Effector memory CD8-positive, alpha-beta T cell (primary cell): ENCODE measurements at regions not wholly inside any gene's neighbourhood (a gene's known extent, or its start where the extent isn't known, plus 50 kb on each side); places are given as distances from the start of the nearest gene placed in this dataset.
"Not testable (repeated sequence)": the region's sequence is repeated elsewhere in the genome, so short reads cannot be mapped to it uniquely, and the experiment has no call there.

ENCODE experiments used
- ATAC-seq: fragments of 150-1000 bp; cut with Tn5 transposase; replicated peaks from 2 replicates; pipeline ENCODE4 v1.10.0; 2021; ENCODE audit warnings: mild to moderate bottlenecking, moderate library complexity
- DNase-seq, 3 experiments: peaks; one replicate each; pipeline ENCODE4 v3.0.0; 2021
- H3K27ac Mint-ChIP-seq, 2 donors: one replicate each; pipeline ENCODE4 v1.8.0; 2022; ENCODE audit warnings: mild to moderate bottlenecking in 2 of 2, mixed read lengths in 2 of 2, moderate library complexity in 2 of 2
- H3K27me3 Mint-ChIP-seq, 2 donors: one replicate each; pipeline ENCODE4 v1.8.0; 2022; ENCODE audit warnings: mixed read lengths in 2 of 2
- H3K36me3 Mint-ChIP-seq: one replicate; pipeline ENCODE4 v1.8.0; 2022; ENCODE audit warnings: mild to moderate bottlenecking, moderate library complexity, mixed read lengths; ENCODE audit not compliant: insufficient read depth
- H3K4me1 Mint-ChIP-seq, 2 donors: one replicate each; pipeline ENCODE4 v1.8.0; 2022; ENCODE audit warnings: low read depth in 2 of 2, mixed read lengths in 2 of 2
- H3K4me3 Mint-ChIP-seq, 2 donors: one replicate each; pipeline ENCODE4 v1.8.0; 2022; ENCODE audit warnings: mild to moderate bottlenecking in 2 of 2, mixed read lengths in 2 of 2, moderate library complexity in 2 of 2
- H3K9me3 Mint-ChIP-seq, 2 donors: one replicate each; pipeline ENCODE4 v1.8.0; 2022; ENCODE audit warnings: mixed read lengths in 2 of 2

GRCh38 chr11:23205156-23205871 is 345.0 kb upstream of the CCDC179 start:
- DNase-seq (no peak), ATAC-seq (no peak)
- no peaks in the 10 kb centered on the region for H3K27me3 Mint-ChIP-seq
- H3K4me3 Mint-ChIP-seq, result no peak overlapping the region
- H3K9me3 Mint-ChIP-seq, result peaks cover 4 to 9% of the 10 kb centered on the region in 2 donors
- H3K4me1 Mint-ChIP-seq, result no peaks in the 10 kb centered on the region
- H3K36me3 Mint-ChIP-seq, result no peaks in the 10 kb centered on the region
- H3K27ac Mint-ChIP-seq, result no peak overlapping the region

- Mint-ChIP-seq H3K36me3 (no peaks in the 10 kb centered on the region), H3K27ac (no peak overlapping the region), H3K4me3 (no peak overlapping the region), H3K9me3 (peaks cover 9% of the 10 kb centered on the region in 2 donors), H3K27me3 (no peaks in the 10 kb centered on the region), H3K4me1 (no peaks in the 10 kb centered on the region)
- DNase-seq (no peak), ATAC-seq (no peak)
Observed at GRCh38 chr11:23206741-23207336, 346.6 kb upstream of the CCDC179 start.

- H3K4me3 Mint-ChIP-seq, result no peak overlapping the region
- H3K27me3 Mint-ChIP-seq, result no peaks in the 10 kb centered on the region
- no peak overlapping the region for H3K27ac Mint-ChIP-seq
- ATAC-seq, result no peak
- no peaks in the 10 kb centered on the region for H3K36me3 Mint-ChIP-seq
- no peak for DNase-seq
- H3K4me1 Mint-ChIP-seq, result no peaks in the 10 kb centered on the region
- H3K9me3 Mint-ChIP-seq, result peaks cover 9 to 10% of the 10 kb centered on the region in 2 donors
Observed at GRCh38 chr11:23211221-23211620, 350.9 kb upstream of the CCDC179 start.

- Mint-ChIP-seq H3K27me3 (no peaks in the 10 kb centered on the region), H3K4me3 (no peak overlapping the region), H3K9me3 (peaks cover 16 to 19% of the 10 kb centered on the region in 2 donors), H3K4me1 (no peaks in the 10 kb centered on the region), H3K36me3 (no peaks in the 10 kb centered on the region), H3K27ac (no peak overlapping the region)
- ATAC-seq, result no peak
- no peak for DNase-seq
Observed at GRCh38 chr11:23212807-23213206, 352.5 kb upstream of the CCDC179 start.

- Mint-ChIP-seq H3K4me3 (no peak overlapping the region), H3K36me3 (no peaks in the 10 kb centered on the region), H3K9me3 (peaks cover 11% of the 10 kb centered on the region in 2 donors), H3K27ac (no peak overlapping the region), H3K4me1 (no peaks in the 10 kb centered on the region), H3K27me3 (no peaks in the 10 kb centered on the region)
- ATAC-seq, result no peak
- DNase-seq, result no peak
Observed at GRCh38 chr11:23217072-23217471, 356.8 kb upstream of the CCDC179 start.

- not testable (repeated sequence) for H3K4me1 Mint-ChIP-seq, H3K27me3 Mint-ChIP-seq, H3K36me3 Mint-ChIP-seq, H3K4me3 Mint-ChIP-seq, DNase-seq, ATAC-seq, H3K27ac Mint-ChIP-seq
- H3K9me3 Mint-ChIP-seq, result peaks cover 11% of the 10 kb centered on the region in 2 donors
Observed at GRCh38 chr11:23220086-23220485, 359.8 kb upstream of the CCDC179 start.

- DNase-seq (no peak), ATAC-seq (no peak)
- Mint-ChIP-seq H3K27me3 (no peaks in the 10 kb centered on the region), H3K27ac (no peak overlapping the region), H3K4me1 (no peaks in the 10 kb centered on the region), H3K9me3 (peaks cover 11 to 13% of the 10 kb centered on the region in 2 donors), H3K4me3 (no peak overlapping the region), H3K36me3 (no peaks in the 10 kb centered on the region)
Observed at GRCh38 chr11:23221366-23221765, 361.1 kb upstream of the CCDC179 start.

- no peak overlapping the region for H3K4me3 Mint-ChIP-seq
- no peak for ATAC-seq
- no peak overlapping the region for H3K27ac Mint-ChIP-seq
- H3K36me3 Mint-ChIP-seq, result no peaks in the 10 kb centered on the region
- no peaks in the 10 kb centered on the region for H3K4me1 Mint-ChIP-seq
- peaks cover 0 to 11% of the 10 kb centered on the region in 2 donors for H3K9me3 Mint-ChIP-seq
- H3K27me3 Mint-ChIP-seq, result no peaks in the 10 kb centered on the region
- no peak for DNase-seq
Observed at GRCh38 chr11:23226331-23227077, 366.2 kb upstream of the CCDC179 start.

GRCh38 chr11:23227078-23227445 is 366.8 kb upstream of the CCDC179 start:
- ATAC-seq, result no peak
- no peaks in the 10 kb centered on the region for H3K4me1 Mint-ChIP-seq
- no peak overlapping the region for H3K4me3 Mint-ChIP-seq
- no peak overlapping the region for H3K27ac Mint-ChIP-seq
- no peaks in the 10 kb centered on the region for H3K27me3 Mint-ChIP-seq
- DNase-seq, result no peak
- no peaks in the 10 kb centered on the region for H3K36me3 Mint-ChIP-seq
- peaks cover 0 to 11% of the 10 kb centered on the region in 2 donors for H3K9me3 Mint-ChIP-seq

- no peaks in the 10 kb centered on the region for H3K27me3 Mint-ChIP-seq
- no peak overlapping the region for H3K4me3 Mint-ChIP-seq
- ATAC-seq, result no peak
- H3K27ac Mint-ChIP-seq, result no peak overlapping the region
- H3K36me3 Mint-ChIP-seq, result no peaks in the 10 kb centered on the region
- no peaks in the 10 kb centered on the region for H3K4me1 Mint-ChIP-seq
- DNase-seq, result no peak
- peaks cover 0 to 11% of the 10 kb centered on the region in 2 donors for H3K9me3 Mint-ChIP-seq
Observed at GRCh38 chr11:23232652-23233051, 372.4 kb upstream of the CCDC179 start.

GRCh38 chr11:23233075-23233474 is 372.8 kb upstream of the CCDC179 start:
- H3K27me3 Mint-ChIP-seq, result no peaks in the 10 kb centered on the region
- DNase-seq, result no peak
- ATAC-seq, result no peak
- H3K27ac Mint-ChIP-seq, result no peak overlapping the region
- no peaks in the 10 kb centered on the region for H3K36me3 Mint-ChIP-seq
- H3K9me3 Mint-ChIP-seq, result peaks cover 0 to 11% of the 10 kb centered on the region in 2 donors
- no peaks in the 10 kb centered on the region for H3K4me1 Mint-ChIP-seq
- no peak overlapping the region for H3K4me3 Mint-ChIP-seq

GRCh38 chr11:23236826-23237555 is 376.7 kb upstream of the CCDC179 start:
- no peak for ATAC-seq
- no peak overlapping the region for H3K27ac Mint-ChIP-seq
- no peaks in the 10 kb centered on the region for H3K36me3 Mint-ChIP-seq
- DNase-seq, result no peak
- H3K9me3 Mint-ChIP-seq, result peaks cover 0 to 4% of the 10 kb centered on the region in 2 donors
- no peaks in the 10 kb centered on the region for H3K4me1 Mint-ChIP-seq
- H3K27me3 Mint-ChIP-seq, result no peaks in the 10 kb centered on the region
- no peak overlapping the region for H3K4me3 Mint-ChIP-seq

GRCh38 chr11:23252426-23252825 is 392.2 kb upstream of the CCDC179 start:
- ATAC-seq, result no peak
- Mint-ChIP-seq H3K9me3 (peaks cover 0 to 4% of the 10 kb centered on the region in 2 donors), H3K27me3 (no peaks in the 10 kb centered on the region), H3K36me3 (no peaks in the 10 kb centered on the region), H3K4me1 (no peaks in the 10 kb centered on the region), H3K4me3 (no peak overlapping the region), H3K27ac (no peak overlapping the region)
- DNase-seq, result no peak
